OCI-LY7 (cell line): ENCODE measurements at regions not wholly inside any gene's neighbourhood (a gene's known extent, or its start where the extent isn't known, plus 50 kb on each side); places are given as distances from the start of the nearest gene placed in this dataset.

Experiments used
- BruUV-seq: library from RNA; stranded (reverse); fragments of 400-500 nt; replicated peaks from 2 replicates; lab custom pipeline; 2021; lab: Mats Ljungman, UMichigan
- CTCF ChIA-PET: fragments of 300-600 bp; sonication (Branson Sonifier 250); formaldehyde crosslinking; loops from one replicate; lab custom pipeline; 2022; ENCODE audit warnings: antibody characterized with exemption; ENCODE audit not compliant: unreplicated experiment; lab: Charles Lee
- POLR2A ChIA-PET: fragments of 300-600 bp; sonication (Branson Sonifier 250); formaldehyde crosslinking; loops from one replicate; lab custom pipeline; 2022; ENCODE audit warnings: antibody characterized with exemption; lab: Charles Lee
- DNase-seq: peaks from one replicate; pipeline ENCODE4 v3.0.0-alpha.2; 2015; ENCODE audit warnings: low spot score
- H2AFZ ChIP-seq: fragments of 200-600 bp; sonication (generic), shearing (Covaris generic); 2 replicates; pipeline ENCODE4 v1.6.1; 2014; ENCODE audit warnings: mild to moderate bottlenecking, antibody characterized with exemption, low read length, moderate library complexity
- H3K27ac ChIP-seq: fragments of 200-600 bp; sonication (generic); 2 replicates; pipeline ENCODE4 v1.5.1; 2014; ENCODE audit warnings: mixed run types, low read depth, mild to moderate bottlenecking, moderate library complexity, low read length, inconsistent platforms; ENCODE audit not compliant: poor library complexity, severe bottlenecking
- H3K36me3 ChIP-seq: fragments of 200-600 bp; sonication (generic); 2 replicates; pipeline ENCODE4 v1.6.1; 2014; ENCODE audit warnings: mild to moderate bottlenecking, antibody characterized with exemption, low read length, moderate library complexity, mixed read lengths; ENCODE audit not compliant: insufficient read depth
- H3K4me1 ChIP-seq: fragments of 200-600 bp; sonication (generic); 2 replicates; pipeline ENCODE4 v1.5.1; 2014; ENCODE audit warnings: mild to moderate bottlenecking, low read length; ENCODE audit not compliant: insufficient read depth, poor library complexity, severe bottlenecking
- H3K4me2 ChIP-seq: fragments of 200-600 bp; sonication (generic); 2 replicates; pipeline ENCODE4 v1.6.1; 2014; ENCODE audit warnings: mild to moderate bottlenecking, low read length
- H3K4me3 ChIP-seq: fragments of 200-600 bp; sonication (generic); 2 replicates; pipeline ENCODE4 v1.5.1; 2014; ENCODE audit warnings: mild to moderate bottlenecking, low read depth, low read length; ENCODE audit not compliant: poor library complexity, severe bottlenecking
- H3K79me2 ChIP-seq: fragments of 200-600 bp; sonication (generic); 2 replicates; pipeline ENCODE4 v1.6.1; 2016; ENCODE audit warnings: low read depth, mild to moderate bottlenecking, low read length, moderate library complexity, mixed read lengths; ENCODE audit not compliant: insufficient read depth
- H3K9me2 ChIP-seq: fragments of 200-600 bp; sonication (generic); 2 replicates; pipeline ENCODE4 v1.6.1; 2016; ENCODE audit warnings: mild to moderate bottlenecking, low read length, mixed read lengths; ENCODE audit not compliant: insufficient read depth
- H3K9me3 ChIP-seq: fragments of 200-600 bp; sonication (generic); 2 replicates; pipeline ENCODE4 v1.6.1; 2014; ENCODE audit warnings: mild to moderate bottlenecking, mixed run types, low read length, mixed read lengths
- H4K20me1 ChIP-seq: fragments of 200-600 bp; sonication (generic); 2 replicates; pipeline ENCODE4 v1.6.1; 2014; ENCODE audit warnings: mild to moderate bottlenecking, antibody characterized with exemption, low read length, moderate library complexity, mixed read lengths; ENCODE audit not compliant: insufficient read depth
- EZH2phosphoT487 ChIP-seq: fragments of 200-600 bp; sonication (generic); IDR thresholded peaks from 2 replicates; pipeline ENCODE4 v1.6.1; 2018; ENCODE audit warnings: low read depth, borderline replicate concordance, mild to moderate bottlenecking, mixed run types, antibody characterized with exemption, low read length, moderate library complexity, mixed read lengths
- intact Hi-C: fragments of 100-400 bp; cut with micrococcal nuclease; formaldehyde crosslinking; loops from one replicate; pipeline ENCODE4 v1.10.0; 2022; ENCODE audit not compliant: unreplicated experiment
- TF ChIP-seq, protein P1 (sequence below): fragments of 200-600 bp; sonication (generic); conservative IDR thresholded peaks from 2 replicates; pipeline ENCODE4 v1.5.1; 2014; ENCODE audit warnings: mild to moderate bottlenecking, antibody characterized with exemption, low read length, moderate library complexity, mixed read lengths

DNA sequence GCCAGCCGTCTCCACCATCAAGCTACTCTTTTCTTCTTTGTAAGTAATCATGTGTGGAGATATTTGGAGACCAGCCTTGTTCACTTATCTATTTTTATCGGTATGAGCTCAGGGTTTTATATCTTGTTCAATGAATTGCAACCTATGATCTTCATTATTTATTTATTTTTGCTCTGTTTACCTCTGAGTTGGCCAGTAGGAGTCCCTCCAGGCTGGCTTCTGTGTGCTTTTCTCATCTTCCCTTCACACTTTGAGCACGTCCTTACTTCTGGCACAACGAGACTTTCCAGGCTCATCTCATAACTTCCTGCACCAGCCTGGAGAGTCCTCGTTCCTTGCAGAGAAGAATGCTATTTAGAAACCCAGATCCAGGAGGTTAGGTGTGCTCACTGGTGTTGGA is 375.8 kb upstream of the PODXL start:
- no peaks in the 10 kb centered on the region for H3K9me3 ChIP-seq
- H3K79me2 ChIP-seq, result no peaks in the 10 kb centered on the region
- H3K4me1 ChIP-seq, result no peaks in the 10 kb centered on the region
- H3K27ac ChIP-seq, result no peak overlapping the region
- H2AFZ ChIP-seq, result no peak overlapping the region
- no TSS peak for BruUV-seq
- no peak overlapping the region for H3K4me3 ChIP-seq
- H4K20me1 ChIP-seq, result no peaks in the 10 kb centered on the region
- no peaks in the 10 kb centered on the region for H3K36me3 ChIP-seq
- H3K9me2 ChIP-seq, result no peaks in the 10 kb centered on the region
- no peak for DNase-seq
- TF ChIP-seq, protein P1, sequence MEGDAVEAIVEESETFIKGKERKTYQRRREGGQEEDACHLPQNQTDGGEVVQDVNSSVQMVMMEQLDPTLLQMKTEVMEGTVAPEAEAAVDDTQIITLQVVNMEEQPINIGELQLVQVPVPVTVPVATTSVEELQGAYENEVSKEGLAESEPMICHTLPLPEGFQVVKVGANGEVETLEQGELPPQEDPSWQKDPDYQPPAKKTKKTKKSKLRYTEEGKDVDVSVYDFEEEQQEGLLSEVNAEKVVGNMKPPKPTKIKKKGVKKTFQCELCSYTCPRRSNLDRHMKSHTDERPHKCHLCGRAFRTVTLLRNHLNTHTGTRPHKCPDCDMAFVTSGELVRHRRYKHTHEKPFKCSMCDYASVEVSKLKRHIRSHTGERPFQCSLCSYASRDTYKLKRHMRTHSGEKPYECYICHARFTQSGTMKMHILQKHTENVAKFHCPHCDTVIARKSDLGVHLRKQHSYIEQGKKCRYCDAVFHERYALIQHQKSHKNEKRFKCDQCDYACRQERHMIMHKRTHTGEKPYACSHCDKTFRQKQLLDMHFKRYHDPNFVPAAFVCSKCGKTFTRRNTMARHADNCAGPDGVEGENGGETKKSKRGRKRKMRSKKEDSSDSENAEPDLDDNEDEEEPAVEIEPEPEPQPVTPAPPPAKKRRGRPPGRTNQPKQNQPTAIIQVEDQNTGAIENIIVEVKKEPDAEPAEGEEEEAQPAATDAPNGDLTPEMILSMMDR, result no peak
- no peak for TF ChIP-seq EZH2phosphoT487
- ChIA-PET CTCF (no interaction called here), POLR2A (no interaction called here)
- no peak overlapping the region for H3K4me2 ChIP-seq
- intact Hi-C loops, result no loop called here

DNA sequence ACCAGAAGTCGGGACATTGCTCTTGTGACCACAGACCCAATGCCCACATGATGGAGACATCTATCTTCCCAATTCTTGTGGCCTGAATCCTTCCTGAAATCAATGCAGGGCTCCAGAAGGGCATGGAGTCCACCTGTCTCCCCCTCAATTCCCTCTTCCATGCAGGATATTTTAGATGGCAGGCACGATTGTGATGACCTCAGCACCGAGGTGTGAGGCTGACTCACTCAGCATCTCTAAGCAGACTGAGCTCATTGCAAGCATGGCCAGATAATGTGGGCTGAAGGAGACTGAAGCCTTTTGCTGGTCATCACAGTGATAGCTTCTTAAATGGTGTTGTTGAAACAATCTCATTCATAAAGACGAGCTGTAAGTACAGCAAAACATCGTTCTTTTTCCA is 374.9 kb upstream of the PODXL start:
- no peaks in the 10 kb centered on the region for H3K36me3 ChIP-seq
- H3K27ac ChIP-seq, result no peak overlapping the region
- no peaks in the 10 kb centered on the region for H4K20me1 ChIP-seq
- POLR2A ChIA-PET, result interaction anchor here (0.6 kb wide), 1 partner anchor 91 kb away, joined by 4 read pairs; no protein-coding TSS in a partner anchor
- no peaks in the 10 kb centered on the region for H3K79me2 ChIP-seq
- intact Hi-C loops, result no loop called here
- no peaks in the 10 kb centered on the region for H3K9me2 ChIP-seq
- CTCF ChIA-PET, result no interaction called here
- no peaks in the 10 kb centered on the region for H3K9me3 ChIP-seq
- no peak overlapping the region for H2AFZ ChIP-seq
- H3K4me1 ChIP-seq, result no peaks in the 10 kb centered on the region
- BruUV-seq, result no TSS peak
- DNase-seq, result no peak
- no peak overlapping the region for H3K4me3 ChIP-seq
- TF ChIP-seq EZH2phosphoT487, result no peak
- TF ChIP-seq, protein P1, result no peak
- no peak overlapping the region for H3K4me2 ChIP-seq

DNA sequence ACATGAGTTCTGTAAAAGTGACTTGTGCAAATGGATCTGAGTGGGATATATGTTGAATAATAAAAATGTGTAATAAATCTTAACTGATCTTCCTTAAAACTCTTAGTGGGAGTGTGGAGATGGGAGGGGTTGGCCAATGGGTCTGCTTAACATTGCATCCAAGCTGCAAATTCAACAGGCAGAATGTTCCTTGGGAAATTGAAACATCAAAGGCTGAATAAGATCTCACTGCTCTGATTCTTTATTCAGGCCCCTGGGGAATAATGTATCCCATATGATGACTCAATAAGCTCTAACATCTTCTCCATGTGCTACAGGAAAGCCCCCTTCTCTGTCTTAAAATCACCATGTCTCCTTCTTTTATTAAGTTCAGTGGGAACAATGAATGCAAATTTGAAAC is 373.2 kb upstream of the PODXL start:
- Histone ChIP-seq H3K4me2 (no peak overlapping the region), H3K4me1 (no peaks in the 10 kb centered on the region), H2AFZ (no peak overlapping the region), H4K20me1 (no peaks in the 10 kb centered on the region), H3K4me3 (no peak overlapping the region), H3K79me2 (no peaks in the 10 kb centered on the region), H3K27ac (no peak overlapping the region), H3K9me3 (no peaks in the 10 kb centered on the region), H3K36me3 (no peaks in the 10 kb centered on the region), H3K9me2 (no peaks in the 10 kb centered on the region)
- DNase-seq, result no peak
- no peak for TF ChIP-seq EZH2phosphoT487
- TF ChIP-seq, protein P1, result no peak
- POLR2A ChIA-PET, result interaction anchor here (1.0 kb wide), 1 partner anchor 30 kb away, joined by 3 read pairs; no protein-coding TSS in a partner anchor
- BruUV-seq, result no TSS peak
- intact Hi-C loops, result no loop called here
- CTCF ChIA-PET, result no interaction called here
